ENCODE measurements at regions not wholly inside any gene's neighbourhood (a gene's known extent, or its start where the extent isn't known, plus 50 kb on each side); places are given as distances from the start of the nearest gene placed in this dataset.

DNA sequence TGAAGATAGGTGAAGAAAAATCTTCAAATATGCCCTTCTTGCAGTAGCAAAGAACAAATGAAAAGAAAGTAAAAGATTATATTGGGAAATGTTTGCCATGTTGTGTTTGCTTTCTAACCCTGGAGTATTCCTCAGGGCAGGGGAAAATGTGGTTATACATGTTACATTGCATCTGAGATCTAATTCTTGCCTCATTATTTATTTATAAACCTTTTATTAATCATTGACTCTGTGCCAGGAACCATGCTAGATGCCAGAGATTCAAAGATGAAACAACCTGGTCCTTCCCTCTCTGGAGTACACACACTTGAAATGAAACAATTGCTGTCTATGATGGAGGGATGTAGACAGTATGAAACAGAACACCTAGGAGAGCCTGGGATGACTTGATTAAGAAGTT, 128.1 kb upstream of the HMGA2 start:
- no peaks in the 10 kb centered on the region for H3K9me3 ChIP-seq (ENCODE audit: control insufficient read depth, low read length)
- peaks cover 0 to 4% of the 10 kb centered on the region in 2 donors for H3K4me1 ChIP-seq (ENCODE audit: control insufficient read depth in 1 of 2, insufficient read depth in 2 of 2, low read length in 2 of 2)
- no peaks in the 10 kb centered on the region for H3K36me3 ChIP-seq (ENCODE audit: control insufficient read depth in 1 of 2, insufficient read depth in 2 of 2, low read length in 1 of 2)
- H3K27me3 ChIP-seq (ENCODE audit: control insufficient read depth in 1 of 2, insufficient read depth in 2 of 2, low read length in 1 of 2): no peaks in the 10 kb centered on the region
- no peak overlapping the region for H3K27ac ChIP-seq (ENCODE audit: low read depth in 1 of 2, low read length in 2 of 2)
- intact Hi-C loops (cut with DNase I): no loop called here
- ATAC-seq (ENCODE audit: low FRiP score) (no peak), DNase-seq (no peak)
- H3K4me3 ChIP-seq (ENCODE audit: low read length in 2 of 2): no peak overlapping the region

GRCh38 chr12:65699251-65699650, 125.0 kb upstream of the HMGA2 start:
- no peak overlapping the region for H3K4me3 ChIP-seq (ENCODE audit: low read length in 2 of 2)
- peaks cover 0 to 4% of the 10 kb centered on the region in 2 donors for H3K4me1 ChIP-seq (ENCODE audit: control insufficient read depth in 1 of 2, insufficient read depth in 2 of 2, low read length in 2 of 2)
- H3K27ac ChIP-seq (ENCODE audit: low read depth in 1 of 2, low read length in 2 of 2): no peak overlapping the region
- ATAC-seq (ENCODE audit: low FRiP score): no peak
- no peaks in the 10 kb centered on the region for H3K9me3 ChIP-seq (ENCODE audit: control insufficient read depth, low read length)
- no peaks in the 10 kb centered on the region for H3K27me3 ChIP-seq (ENCODE audit: control insufficient read depth in 1 of 2, insufficient read depth in 2 of 2, low read length in 1 of 2)
- DNase-seq: no peak
- intact Hi-C loops (cut with DNase I): no loop called here
- WGBS, 2 donors: 22 to 27% methylated on average over 2 of the region's 2 CpGs
- H3K36me3 ChIP-seq (ENCODE audit: control insufficient read depth in 1 of 2, insufficient read depth in 2 of 2, low read length in 1 of 2): no peaks in the 10 kb centered on the region

- no peaks in the 10 kb centered on the region for H3K36me3 ChIP-seq (ENCODE audit: control insufficient read depth in 1 of 2, insufficient read depth in 2 of 2, low read length in 1 of 2)
- DNase-seq (no peak), ATAC-seq (ENCODE audit: low FRiP score) (no peak)
- intact Hi-C loops (cut with DNase I): no loop called here
- 93 to 98% methylated on average over 5 of the region's 5 CpGs for WGBS, 2 donors
- H3K27me3 ChIP-seq (ENCODE audit: control insufficient read depth in 1 of 2, insufficient read depth in 2 of 2, low read length in 1 of 2): no peaks in the 10 kb centered on the region
- H3K4me1 ChIP-seq (ENCODE audit: control insufficient read depth in 1 of 2, insufficient read depth in 2 of 2, low read length in 2 of 2): peaks cover 0 to 2% of the 10 kb centered on the region in 2 donors
- no peak overlapping the region for H3K4me3 ChIP-seq (ENCODE audit: low read length in 2 of 2)
- H3K27ac ChIP-seq (ENCODE audit: low read depth in 1 of 2, low read length in 2 of 2): no peak overlapping the region
- peaks cover 2% of the 10 kb centered on the region for H3K9me3 ChIP-seq (ENCODE audit: control insufficient read depth, low read length)
These were observed 121.1 kb upstream of the HMGA2 start for GRCh38 chr12:65703176-65703575.

DNA sequence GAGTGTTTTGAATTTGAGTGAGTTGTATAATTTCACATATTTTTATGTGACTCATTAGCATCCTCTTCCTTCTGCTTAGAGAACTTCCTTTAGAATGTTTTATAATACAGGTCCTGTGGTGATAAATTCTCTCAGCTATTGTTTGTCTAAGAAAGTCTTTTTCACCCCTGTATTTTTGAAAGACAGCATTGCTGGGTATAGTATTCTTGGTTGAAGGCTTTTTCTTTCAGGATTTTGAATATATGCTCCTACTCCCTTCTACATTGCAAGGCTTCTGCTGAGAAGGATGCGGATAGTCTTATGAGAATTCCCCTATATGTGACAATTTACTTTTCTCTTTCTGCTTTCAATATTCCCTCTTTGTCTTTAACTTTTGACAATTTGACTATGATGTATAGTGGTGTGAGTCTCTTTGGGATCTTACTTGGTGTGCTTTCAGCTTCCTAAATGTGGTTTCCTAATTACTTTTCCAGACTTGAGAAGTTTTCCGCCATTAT, 118.9 kb upstream of the HMGA2 start:
- no peaks in the 10 kb centered on the region for H3K36me3 ChIP-seq (ENCODE audit: control insufficient read depth in 1 of 2, insufficient read depth in 2 of 2, low read length in 1 of 2)
- WGBS, 2 donors: 95 to 96% methylated on average over 2 of the region's 2 CpGs
- intact Hi-C loops (cut with DNase I): no loop called here
- H3K27me3 ChIP-seq (ENCODE audit: control insufficient read depth in 1 of 2, insufficient read depth in 2 of 2, low read length in 1 of 2): peaks cover 0 to 2% of the 10 kb centered on the region in 2 donors
- H3K4me3 ChIP-seq (ENCODE audit: low read length in 2 of 2): no peak overlapping the region
- no peak for DNase-seq
- no peak for ATAC-seq (ENCODE audit: low FRiP score)
- peaks cover 2% of the 10 kb centered on the region for H3K9me3 ChIP-seq (ENCODE audit: control insufficient read depth, low read length)
- no peaks in the 10 kb centered on the region for H3K4me1 ChIP-seq (ENCODE audit: control insufficient read depth in 1 of 2, insufficient read depth in 2 of 2, low read length in 2 of 2)
- no peak overlapping the region for H3K27ac ChIP-seq (ENCODE audit: low read depth in 1 of 2, low read length in 2 of 2)

DNA sequence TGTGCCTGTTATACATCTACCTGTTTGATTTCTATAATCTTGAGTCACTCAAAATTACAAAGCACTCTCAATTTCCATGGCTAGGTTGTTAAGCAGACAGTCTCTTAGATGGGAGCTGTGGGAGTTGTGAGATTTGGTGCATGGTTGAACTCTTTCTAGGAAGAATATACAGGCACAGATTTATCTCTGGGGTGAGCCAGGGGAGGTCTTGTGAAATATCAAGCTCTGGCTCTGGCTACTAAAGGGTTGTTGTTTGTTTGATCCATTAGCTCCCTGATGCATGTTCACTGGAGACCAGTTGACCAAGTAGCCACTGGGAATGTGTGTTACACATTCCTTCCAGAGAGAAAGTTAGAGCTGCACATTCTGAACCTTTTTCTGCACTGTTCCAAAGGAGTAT, 117.2 kb upstream of the HMGA2 start:
- DNase-seq: no peak
- H3K27me3 ChIP-seq (ENCODE audit: control insufficient read depth in 1 of 2, insufficient read depth in 2 of 2, low read length in 1 of 2): peaks cover 0 to 2% of the 10 kb centered on the region in 2 donors
- no peaks in the 10 kb centered on the region for H3K36me3 ChIP-seq (ENCODE audit: control insufficient read depth in 1 of 2, insufficient read depth in 2 of 2, low read length in 1 of 2)
- ATAC-seq (ENCODE audit: low FRiP score): no peak
- intact Hi-C loops (cut with DNase I): no loop called here
- H3K9me3 ChIP-seq (ENCODE audit: control insufficient read depth, low read length): peaks cover 2% of the 10 kb centered on the region
- H3K4me3 ChIP-seq (ENCODE audit: low read length in 2 of 2): no peak overlapping the region
- H3K4me1 ChIP-seq (ENCODE audit: control insufficient read depth in 1 of 2, insufficient read depth in 2 of 2, low read length in 2 of 2): no peaks in the 10 kb centered on the region
- H3K27ac ChIP-seq (ENCODE audit: low read depth in 1 of 2, low read length in 2 of 2): no peak overlapping the region

DNA sequence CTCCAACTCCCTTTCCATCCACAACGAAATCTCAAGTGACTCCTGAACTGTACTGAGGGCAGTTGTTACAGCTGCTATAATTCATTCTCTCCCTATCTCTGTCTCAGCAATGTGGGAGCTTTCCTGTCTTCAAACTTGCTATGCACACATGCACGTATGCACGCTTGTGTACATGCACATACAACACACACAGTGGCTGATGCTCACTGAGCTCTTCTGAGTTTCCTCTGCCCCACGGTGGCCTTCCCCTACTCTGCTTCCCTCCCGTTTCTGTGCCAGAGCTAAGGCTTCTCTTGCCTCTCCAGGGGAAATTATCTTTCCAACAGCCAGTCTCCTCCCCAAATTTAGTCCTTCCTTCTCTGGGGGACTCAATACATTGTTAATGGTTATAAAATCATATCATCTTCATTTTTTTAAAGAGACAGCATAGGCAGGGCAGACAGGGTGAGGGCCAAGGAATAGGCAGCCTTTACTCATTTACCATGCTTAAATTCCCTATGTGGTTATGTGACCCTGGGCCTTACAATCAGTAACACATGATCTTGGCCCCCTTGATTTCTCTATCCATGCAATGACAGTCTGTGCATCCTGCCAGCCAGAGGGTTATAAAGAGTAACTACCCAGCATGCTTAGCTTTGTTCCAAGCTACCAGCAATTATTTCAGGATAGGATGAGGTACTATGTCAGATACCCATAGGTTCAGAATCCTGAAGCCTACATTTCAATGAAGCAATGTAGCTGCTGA, 111.9 kb upstream of the HMGA2 start:
- 90 to 91% methylated on average over 5 of the region's 5 CpGs for WGBS, 2 donors
- no peaks in the 10 kb centered on the region for H3K4me1 ChIP-seq (ENCODE audit: control insufficient read depth in 1 of 2, insufficient read depth in 2 of 2, low read length in 2 of 2)
- no peak overlapping the region for H3K4me3 ChIP-seq (ENCODE audit: low read length in 2 of 2)
- peaks cover 0 to 2% of the 10 kb centered on the region in 2 donors for H3K27me3 ChIP-seq (ENCODE audit: control insufficient read depth in 1 of 2, insufficient read depth in 2 of 2, low read length in 1 of 2)
- intact Hi-C loops (cut with DNase I): no loop called here
- no peak for ATAC-seq (ENCODE audit: low FRiP score)
- no peaks in the 10 kb centered on the region for H3K36me3 ChIP-seq (ENCODE audit: control insufficient read depth in 1 of 2, insufficient read depth in 2 of 2, low read length in 1 of 2)
- H3K9me3 ChIP-seq (ENCODE audit: control insufficient read depth, low read length): no peaks in the 10 kb centered on the region
- DNase-seq: no peak
- H3K27ac ChIP-seq (ENCODE audit: low read depth in 1 of 2, low read length in 2 of 2): no peak overlapping the region

- ATAC-seq (ENCODE audit: low FRiP score): no peak
- intact Hi-C loops (cut with DNase I): no loop called here
- H3K27me3 ChIP-seq (ENCODE audit: control insufficient read depth in 1 of 2, insufficient read depth in 2 of 2, low read length in 1 of 2): no peaks in the 10 kb centered on the region
- no peak for DNase-seq
- no peak overlapping the region for H3K4me3 ChIP-seq (ENCODE audit: low read length in 2 of 2)
- 82 to 92% methylated on average over 5 of the region's 5 CpGs for WGBS, 2 donors
- H3K9me3 ChIP-seq (ENCODE audit: control insufficient read depth, low read length): no peaks in the 10 kb centered on the region
- H3K36me3 ChIP-seq (ENCODE audit: control insufficient read depth in 1 of 2, insufficient read depth in 2 of 2, low read length in 1 of 2): no peaks in the 10 kb centered on the region
- no peaks in the 10 kb centered on the region for H3K4me1 ChIP-seq (ENCODE audit: control insufficient read depth in 1 of 2, insufficient read depth in 2 of 2, low read length in 2 of 2)
- H3K27ac ChIP-seq (ENCODE audit: low read depth in 1 of 2, low read length in 2 of 2): no peak overlapping the region
These were observed 108.3 kb upstream of the HMGA2 start for GRCh38 chr12:65715961-65716360.

DNA sequence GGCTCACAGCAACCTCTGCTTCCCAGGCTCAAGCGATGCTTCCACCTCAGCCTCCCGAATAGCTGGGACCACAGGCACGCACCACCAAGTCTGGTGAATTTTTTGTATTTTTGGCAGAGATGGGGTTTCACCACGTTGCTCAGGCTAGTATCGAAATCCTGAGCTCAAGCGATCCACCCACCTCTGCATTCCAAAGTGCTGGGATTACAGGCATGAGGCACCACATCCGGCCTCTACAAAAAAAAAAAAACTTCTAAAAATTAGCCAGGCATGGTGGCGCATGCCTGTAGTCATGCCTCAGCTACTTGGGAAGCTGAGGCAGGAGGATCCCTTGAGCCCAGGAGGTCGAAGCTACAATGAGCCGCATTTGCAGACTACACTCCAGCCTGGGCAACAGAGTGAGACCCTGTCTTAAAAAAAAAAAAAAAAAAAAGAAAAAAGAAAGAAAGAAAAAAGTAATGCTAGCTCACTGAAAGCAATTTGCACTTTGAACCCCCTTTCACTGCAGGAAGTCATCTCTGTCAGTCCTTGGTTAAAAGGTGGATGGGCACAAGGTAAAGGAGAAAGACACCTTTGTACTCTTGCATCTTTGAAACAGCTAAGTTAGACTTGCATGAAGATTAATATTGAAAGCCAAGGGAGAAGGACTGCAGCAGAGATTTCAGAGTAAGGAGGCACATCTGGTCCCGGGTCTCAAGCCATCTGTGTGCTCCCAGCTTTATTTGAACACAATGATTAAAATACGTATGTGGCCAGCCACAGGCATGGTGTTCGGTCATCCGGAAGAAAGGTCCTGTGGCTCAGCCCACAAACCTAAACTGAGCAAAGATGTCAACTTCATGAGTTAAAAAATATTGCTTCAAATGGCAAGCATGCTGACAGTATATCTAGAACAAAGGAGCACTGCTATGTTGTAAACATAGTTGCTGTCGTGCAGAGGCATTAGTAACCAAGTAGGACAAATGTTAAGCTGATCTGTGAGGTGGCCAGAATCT, 103.8 kb upstream of the HMGA2 start:
- Histone ChIP-seq H3K27me3 (ENCODE audit: control insufficient read depth in 1 of 2, insufficient read depth in 2 of 2, low read length in 1 of 2) (no peaks in the 10 kb centered on the region), H3K4me1 (ENCODE audit: control insufficient read depth in 1 of 2, insufficient read depth in 2 of 2, low read length in 2 of 2) (no peaks in the 10 kb centered on the region), H3K36me3 (ENCODE audit: control insufficient read depth in 1 of 2, insufficient read depth in 2 of 2, low read length in 1 of 2) (no peaks in the 10 kb centered on the region), H3K27ac (ENCODE audit: low read depth in 1 of 2, low read length in 2 of 2) (no peak overlapping the region), H3K4me3 (ENCODE audit: low read length in 2 of 2) (no peak overlapping the region), H3K9me3 (ENCODE audit: control insufficient read depth, low read length) (no peaks in the 10 kb centered on the region)
- 68 to 72% methylated on average over 15 of the region's 15 CpGs for WGBS, 2 donors
- intact Hi-C loops (cut with DNase I): no loop called here
- DNase-seq: no peak
- ATAC-seq (ENCODE audit: low FRiP score): no peak
